AG20443 (cell line): ENCODE measurements at regions not wholly inside any gene's neighbourhood (a gene's known extent, or its start where the extent isn't known, plus 50 kb on each side); places are given as distances from the start of the nearest gene placed in this dataset.
"Not testable (repeated sequence)": the region's sequence is repeated elsewhere in the genome, so short reads cannot be mapped to it uniquely, and the experiment has no call there.

Source experiments
- DNase-seq: peaks from one replicate; pipeline ENCODE4 v3.0.0; 2012; ENCODE audit warnings: low spot score, mixed read lengths

GRCh38 chr16:86347090-86347489 lies 163.2 kb upstream of the FOXF1 start:
- DNase-seq, result no peak

- no peak for DNase-seq
Measured at GRCh38 chr16:86347916-86348555, 162.3 kb upstream of the FOXF1 start.

DNA sequence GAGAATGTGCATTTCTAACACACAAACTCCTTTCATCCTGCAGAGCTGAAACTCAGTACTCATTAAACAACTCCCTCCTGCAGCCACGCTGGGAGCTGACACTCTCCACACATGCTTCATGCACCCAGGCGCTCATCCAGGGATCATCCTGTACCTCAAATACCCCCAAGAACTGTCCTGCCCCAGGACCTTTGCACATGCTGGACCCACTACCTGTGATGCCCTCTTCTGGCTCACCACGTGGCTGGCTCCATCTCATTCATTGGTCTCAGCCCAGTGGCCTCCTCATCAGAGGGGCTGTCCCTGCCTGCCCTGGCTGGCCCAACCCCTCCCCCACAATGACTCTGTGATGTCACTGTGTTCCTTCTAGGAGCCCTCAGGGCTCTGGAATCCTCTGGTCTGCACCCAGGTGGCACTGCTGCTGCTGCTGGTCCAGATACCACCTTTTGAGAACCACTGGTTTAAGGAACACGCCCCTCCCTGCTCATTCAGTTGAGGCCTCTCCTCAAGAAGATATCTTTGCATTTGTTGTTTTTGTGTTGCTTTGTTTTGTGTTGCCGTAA lies 160.9 kb upstream of the FOXF1 start:
- no peak for DNase-seq

- no peak for DNase-seq
Measured at GRCh38 chr16:86350289-86350688, 160.0 kb upstream of the FOXF1 start.

DNA sequence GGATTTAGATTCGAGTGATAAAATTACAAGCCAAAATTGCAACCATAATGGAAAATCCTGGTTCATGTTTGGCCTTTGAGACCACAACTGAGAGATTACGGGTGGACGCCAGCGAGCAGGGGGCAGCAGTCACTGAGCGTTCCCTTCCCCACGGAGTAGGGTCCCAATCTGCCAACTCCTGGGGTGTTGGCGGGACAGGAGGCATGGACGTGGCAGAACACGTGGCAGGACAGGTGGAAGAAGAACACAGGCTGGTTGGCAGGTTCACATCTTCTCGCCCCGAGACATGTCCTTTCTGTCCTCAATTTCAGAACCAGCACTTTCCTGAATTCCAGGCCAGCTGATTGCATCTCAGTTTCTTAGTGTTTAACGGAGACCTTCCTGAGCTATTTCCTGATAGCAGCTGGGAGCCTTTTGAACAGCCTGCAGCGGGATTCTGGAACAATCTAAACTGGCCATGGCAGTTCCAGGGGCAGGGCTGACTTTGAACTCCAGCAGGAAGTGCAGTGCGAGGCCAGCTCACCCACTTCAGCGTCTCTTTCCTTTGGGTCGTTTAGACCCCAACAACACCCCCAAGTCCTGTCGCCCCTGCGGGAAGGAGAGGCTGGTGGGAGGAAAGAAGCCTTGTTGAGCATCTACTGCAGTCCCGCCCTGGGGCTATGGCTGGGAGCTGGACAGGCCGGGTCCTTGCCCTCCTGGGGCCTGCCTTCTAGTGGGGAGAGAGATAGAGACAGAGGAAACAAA lies 159.1 kb upstream of the FOXF1 start:
- no peak for DNase-seq

- DNase-seq, result not testable (repeated sequence)
Measured at GRCh38 chr16:86351785-86352139, 158.6 kb upstream of the FOXF1 start.

DNA sequence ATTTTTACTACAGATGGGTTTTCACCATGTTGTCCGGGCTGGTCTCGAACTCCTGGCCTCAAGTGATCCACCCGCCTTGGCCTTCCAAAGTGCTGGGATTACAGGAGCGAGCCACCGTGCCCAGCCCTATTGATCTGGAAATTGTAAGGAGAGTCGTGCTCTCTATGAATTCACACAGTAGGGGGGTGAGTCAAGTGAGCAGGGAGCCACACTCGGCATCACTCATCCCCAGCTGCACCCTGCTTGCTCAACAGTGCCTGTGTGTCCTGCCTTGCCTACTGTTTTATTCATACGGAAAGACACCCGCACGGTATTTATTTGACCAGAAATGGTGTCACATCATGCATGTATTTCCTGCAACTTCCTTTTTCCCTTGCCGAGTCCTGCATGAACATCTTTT lies 157.2 kb upstream of the FOXF1 start:
- DNase-seq, result peak; percentile 61

- no peak for DNase-seq
Measured at GRCh38 chr16:86353948-86354347, 156.4 kb upstream of the FOXF1 start.

GRCh38 chr16:86354641-86355513 lies 155.4 kb upstream of the FOXF1 start:
- peak; percentile 43 for DNase-seq

DNA sequence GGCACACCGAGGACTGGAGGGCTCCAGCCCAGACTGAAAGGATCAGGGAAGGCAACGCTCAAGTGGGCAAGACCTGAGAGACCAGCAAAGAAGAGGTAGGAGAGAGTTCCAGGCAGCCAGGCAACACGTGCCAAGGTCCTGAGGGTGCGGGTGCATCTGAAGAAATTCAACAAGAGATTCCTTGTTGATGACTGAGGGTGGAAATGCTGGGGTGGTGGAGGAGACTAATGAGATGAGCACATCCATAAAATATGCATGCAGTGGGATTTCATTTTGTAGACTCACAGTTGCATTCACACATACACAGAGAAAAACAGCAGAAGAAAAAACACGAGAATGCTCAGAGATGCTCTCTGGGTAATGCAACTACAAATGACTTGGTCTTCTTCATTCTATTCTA lies 154.8 kb upstream of the FOXF1 start:
- peak; percentile 80 for DNase-seq

- DNase-seq, result peak; percentile 28
Measured at GRCh38 chr16:86355951-86356350, 154.4 kb upstream of the FOXF1 start.

- DNase-seq, result no peak
Measured at GRCh38 chr16:86356804-86357203, 153.5 kb upstream of the FOXF1 start.

DNA sequence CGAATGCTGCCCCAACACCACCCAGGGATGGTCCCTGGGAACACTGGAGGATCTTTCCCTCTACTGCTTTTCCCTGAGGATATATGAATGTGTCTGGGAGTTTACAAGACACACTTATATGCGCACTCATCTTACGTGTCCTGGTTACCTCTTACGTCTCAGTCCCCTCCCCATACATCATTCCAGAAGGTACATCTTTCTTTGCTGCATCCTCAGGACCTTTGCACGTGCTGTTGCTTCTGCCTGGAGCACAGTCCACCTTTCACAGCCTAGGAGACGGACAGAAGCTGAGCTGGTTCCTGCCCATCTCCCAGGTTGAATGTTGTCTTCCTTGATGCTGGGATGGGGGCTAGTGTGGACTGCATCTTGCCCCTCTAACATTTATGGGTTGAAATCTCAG lies 153.0 kb upstream of the FOXF1 start:
- no peak for DNase-seq

GRCh38 chr16:86357950-86358349 lies 152.4 kb upstream of the FOXF1 start:
- DNase-seq, result no peak

DNA sequence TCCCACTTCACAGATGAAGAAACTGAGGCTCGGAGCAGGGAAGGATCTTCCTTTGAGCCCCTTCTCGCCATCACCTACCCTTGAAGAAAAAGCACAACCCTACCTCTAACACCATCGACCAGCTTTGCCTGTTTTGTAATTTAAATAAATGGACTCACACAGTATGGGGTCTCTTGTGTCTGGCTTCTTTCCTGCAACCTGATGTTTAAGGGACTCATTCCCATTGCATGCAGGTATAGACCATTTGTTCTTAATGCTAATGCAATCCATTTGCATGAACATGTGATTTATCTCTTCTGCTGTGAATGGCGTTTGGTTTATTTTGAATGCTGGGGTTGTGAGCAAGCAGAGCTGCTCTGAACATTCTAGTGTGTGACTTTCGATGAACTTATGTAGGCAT lies 150.8 kb upstream of the FOXF1 start:
- no peak for DNase-seq

- no peak for DNase-seq
Measured at GRCh38 chr16:86362155-86362849, 148.0 kb upstream of the FOXF1 start.

GRCh38 chr16:86363057-86363490 lies 147.3 kb upstream of the FOXF1 start:
- peak; percentile 86 for DNase-seq

DNA sequence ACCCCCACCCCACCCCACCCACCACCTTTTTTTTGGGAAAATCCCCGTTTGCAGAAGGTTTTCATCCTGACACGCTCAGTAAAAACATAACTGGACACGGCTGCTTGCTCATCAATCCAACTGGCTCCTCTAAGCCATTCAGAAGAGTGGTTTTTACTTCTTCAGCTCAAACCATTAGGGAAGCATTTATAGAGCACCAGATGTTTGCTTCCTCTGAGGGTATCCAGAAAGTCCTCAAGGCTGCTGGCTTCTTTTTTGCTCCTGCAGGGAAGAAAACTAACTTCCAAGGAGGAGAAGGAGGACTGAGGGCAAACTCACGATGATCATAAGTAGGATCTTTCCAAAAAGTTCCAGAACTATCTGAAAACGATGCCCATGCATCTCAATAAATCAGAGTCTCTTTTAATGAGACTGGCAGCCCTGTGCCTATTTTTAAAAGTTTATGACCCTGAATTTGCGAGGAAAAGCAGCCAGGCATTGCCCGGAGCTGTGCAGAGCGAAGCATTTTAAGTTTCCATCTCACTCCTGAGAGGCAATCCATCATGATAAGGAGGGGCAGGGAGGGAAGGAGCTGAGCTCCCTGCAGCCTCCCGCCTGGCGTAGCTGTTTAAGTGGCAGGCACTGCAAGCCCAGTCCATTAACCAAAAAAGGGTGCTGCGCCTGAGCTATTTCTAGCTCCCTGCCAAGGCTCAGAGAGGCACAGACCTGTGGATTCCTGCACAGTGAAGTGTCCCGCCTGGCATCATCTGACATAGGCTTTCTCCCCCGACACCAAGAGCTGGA lies 146.3 kb upstream of the FOXF1 start:
- no peak for DNase-seq

DNA sequence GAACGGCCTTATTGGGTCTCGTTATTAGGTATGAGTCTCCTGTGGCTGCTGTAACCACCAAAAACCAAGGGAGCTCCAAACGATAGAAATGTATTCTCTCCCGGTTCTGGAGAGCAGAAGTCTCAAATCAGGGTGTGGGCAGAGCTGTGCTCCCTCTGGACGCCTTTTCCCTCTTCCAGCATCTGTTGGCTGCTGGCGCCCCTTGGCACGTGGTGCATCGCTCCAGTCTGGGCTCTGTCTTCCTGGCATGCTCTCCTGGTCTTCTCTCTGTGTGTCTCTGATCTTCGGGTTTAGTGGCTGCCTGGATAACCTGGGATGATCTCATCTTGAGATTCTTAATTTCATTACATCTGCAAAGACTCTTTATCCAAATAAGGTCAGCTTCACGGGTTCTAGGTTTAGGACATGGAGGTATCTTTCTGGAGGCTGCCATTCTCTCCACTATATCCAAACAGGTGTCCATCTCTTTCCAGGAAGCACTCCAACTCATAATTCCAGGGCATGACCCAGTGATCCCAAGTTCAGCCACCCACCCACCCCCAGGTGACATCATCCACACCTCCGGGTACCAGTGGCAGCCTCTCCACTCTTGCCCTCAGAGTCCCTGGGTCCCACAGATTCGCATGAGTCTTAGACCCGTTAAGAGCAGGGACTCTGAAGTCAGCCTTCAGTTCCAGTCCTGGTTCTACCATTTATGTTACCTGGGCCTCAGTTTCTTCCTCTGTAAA lies 145.5 kb upstream of the FOXF1 start:
- DNase-seq, result no peak

DNA sequence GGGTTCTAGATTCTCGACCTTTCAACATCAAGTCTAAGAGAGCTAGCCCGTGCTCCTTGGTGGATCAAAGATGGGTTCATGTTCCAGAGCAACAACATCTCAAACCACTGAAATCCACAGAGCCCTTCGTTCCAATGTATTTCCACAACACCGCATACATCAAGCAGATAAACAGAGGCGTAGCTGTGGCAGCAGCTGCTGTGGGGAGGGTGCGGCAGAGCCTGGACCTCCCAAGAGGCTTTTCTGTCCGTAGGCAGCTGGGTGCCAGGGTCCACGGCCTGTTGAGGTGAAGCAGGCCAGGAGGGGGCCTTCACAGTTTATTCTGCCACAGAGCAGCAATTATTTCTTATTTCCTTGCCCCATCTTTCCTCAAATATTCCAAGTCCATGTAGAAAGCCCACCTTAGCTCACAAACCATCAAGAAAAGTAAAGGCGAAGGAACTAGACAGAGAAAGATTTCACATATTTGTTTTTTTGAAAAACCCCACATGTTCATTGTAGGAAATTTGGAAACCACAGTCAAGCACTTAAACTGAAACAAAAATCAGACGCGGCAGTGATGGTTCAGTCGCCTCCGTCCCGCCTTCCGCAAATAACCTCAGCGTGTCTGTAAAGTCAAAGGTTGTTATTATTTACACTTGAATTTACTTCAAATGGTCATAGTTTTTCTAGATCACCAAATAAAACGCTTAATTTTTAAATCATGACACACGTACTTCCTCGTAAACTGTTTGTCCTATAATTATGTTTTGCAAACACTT lies 144.6 kb upstream of the FOXF1 start:
- DNase-seq, result no peak
